ENCODE measurements at regions not wholly inside any gene's neighbourhood (a gene's known extent, or its start where the extent isn't known, plus 50 kb on each side); places are given as distances from the start of the nearest gene placed in this dataset.
"Not testable (repeated sequence)": the region's sequence is repeated elsewhere in the genome, so short reads cannot be mapped to it uniquely, and the experiment has no call there.

DNA sequence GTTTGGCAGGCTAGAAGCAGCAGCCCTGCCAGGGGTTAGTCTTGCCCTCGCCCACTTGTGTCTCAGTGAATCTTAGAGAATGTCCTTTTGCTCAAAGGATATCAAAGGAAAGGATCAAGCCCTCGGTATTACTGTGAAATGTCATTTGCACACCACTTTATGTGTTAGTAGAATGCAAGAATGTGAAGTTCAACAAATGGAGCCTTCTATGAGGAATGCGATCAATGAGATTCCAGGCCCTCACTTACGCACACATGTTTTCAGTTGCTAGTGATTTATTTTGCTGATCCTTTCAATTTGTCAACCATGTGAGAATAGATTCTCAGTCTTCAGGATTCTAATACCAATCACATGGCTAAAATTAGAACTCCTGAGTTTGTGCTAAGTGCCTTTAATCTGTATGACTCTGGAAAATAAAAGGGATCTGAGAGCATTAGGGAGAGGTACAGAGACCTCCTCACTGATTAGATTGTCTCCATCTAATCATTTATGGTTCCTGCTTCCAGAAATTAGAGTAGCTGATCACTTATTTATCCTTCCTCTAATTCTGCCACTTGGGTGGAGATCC is 123.0 kb upstream of the SP4 start:
- intact Hi-C loops (cut with micrococcal nuclease): loop anchor here (5.0 kb wide), 1 partner anchor 47 kb away; no protein-coding TSS in a partner anchor

DNA sequence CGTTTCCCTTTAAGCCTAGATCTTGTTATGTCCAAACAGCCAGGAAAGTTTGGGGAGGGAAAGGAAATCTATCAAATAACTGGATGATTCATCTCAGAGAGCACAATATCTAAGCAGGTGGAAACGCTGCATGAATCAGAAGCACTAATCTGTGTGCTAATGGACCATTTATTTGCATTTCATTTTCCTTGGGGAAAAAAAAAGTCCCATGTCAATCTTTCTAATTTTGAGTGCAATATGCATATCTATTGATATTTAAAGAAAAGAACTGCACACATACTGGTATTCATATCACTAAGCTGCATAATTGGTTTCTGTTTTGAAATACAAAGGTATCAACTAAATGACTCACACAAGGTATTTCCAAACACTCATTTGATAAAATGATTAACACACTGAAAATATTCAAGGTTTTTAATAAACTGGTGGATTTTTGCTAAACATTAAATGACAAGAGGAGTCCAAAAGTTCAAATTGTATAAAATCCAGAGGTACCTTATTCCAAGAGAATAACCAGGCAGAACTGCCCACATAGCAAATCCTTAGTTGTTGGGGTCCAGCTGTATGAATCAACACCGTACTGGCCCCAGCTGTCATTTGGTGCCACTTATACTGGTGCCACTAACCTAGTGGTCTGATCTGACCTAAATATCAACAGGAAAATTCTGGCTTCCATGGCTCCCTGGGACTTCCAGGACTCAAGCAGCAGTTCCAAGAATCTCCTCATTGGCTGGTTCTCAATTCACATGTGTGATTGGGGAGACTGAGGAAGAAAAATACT is 122.2 kb upstream of the SP4 start:
- intact Hi-C loops (cut with micrococcal nuclease): loop anchor here (5.0 kb wide), 1 partner anchor 47 kb away; no protein-coding TSS in a partner anchor

DNA sequence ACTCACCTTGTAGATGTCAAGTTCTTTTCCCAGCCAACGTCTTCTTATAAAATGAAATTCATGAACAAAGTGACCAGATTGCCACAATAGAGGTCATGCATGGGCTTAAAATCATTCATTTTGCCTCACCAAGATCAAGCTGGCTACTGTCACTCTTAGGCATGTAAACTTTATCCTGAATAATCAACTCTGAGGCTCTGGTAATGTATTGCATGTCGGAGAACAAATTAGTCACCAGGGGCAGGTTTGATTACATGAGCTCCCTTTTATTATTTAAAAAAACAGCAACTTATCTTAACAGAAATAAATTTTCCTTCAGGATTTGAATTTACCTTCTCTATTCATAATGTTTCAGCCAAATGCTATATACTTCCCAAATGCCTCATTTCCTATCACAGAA is 112.9 kb upstream of the SP4 start:
- intact Hi-C loops (cut with micrococcal nuclease): no loop called here

DNA sequence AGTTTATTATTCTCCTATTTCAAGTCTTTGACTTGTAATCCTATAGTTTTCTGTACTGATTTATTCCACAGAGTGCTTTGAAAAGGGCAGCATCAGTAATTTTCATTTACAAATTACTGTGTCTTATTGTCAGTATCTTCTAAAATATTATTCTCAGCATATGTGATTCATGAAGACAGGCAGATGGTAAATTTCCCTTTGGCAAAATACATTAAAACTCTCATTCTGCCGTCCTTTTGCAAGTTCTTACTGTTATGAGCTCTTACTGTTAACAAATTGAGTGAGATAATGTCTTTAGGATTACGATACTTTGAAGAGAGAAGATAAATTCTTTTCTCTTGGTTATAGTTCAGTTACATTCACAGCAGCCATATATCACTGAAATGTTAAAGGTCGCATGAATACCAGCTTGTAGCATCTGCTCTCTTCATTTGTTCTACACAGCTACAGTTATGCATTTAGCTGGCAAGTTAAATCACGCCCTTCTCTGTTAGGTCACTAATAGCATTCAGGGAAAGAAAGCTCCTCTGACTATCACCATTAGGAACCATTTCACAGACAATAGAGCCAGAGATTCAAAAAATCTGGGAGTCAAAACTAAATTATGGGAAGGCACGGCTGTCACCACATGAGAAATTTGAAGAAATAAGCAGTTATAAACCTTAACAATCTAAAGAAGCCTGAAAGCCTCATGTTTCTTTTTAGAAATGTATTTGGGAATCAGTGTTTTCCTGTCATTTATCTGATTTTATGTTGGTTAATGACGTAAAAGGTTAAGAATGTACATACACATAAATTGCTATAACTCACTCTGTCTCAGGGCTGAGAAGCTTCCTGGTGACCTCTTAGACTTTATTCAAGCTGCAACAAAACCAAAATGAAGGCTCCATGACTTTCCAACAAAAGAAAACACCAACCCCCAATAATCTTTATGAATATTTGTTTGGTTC is 109.6 kb upstream of the SP4 start:
- intact Hi-C loops (cut with micrococcal nuclease): loop anchor here (2.0 kb wide), 1 partner anchor 21 kb away; no protein-coding TSS in a partner anchor

DNA sequence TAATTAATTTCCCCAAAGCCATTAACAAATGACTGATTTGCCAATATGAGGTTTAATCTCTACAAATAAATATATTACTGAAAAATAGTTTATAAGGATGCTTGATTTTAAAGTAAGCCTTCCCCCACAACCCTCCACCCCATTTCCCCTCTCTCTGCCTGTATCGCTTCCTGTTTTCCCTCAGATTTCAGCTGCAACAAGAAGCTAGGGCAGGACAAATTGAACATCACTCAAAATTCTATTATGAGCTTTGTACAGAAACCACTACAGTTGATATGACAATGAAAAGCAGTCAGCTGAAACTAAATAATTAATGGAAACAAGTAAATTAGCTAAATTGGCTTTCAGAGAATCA is 109.0 kb upstream of the SP4 start:
- intact Hi-C loops (cut with micrococcal nuclease): no loop called here

DNA sequence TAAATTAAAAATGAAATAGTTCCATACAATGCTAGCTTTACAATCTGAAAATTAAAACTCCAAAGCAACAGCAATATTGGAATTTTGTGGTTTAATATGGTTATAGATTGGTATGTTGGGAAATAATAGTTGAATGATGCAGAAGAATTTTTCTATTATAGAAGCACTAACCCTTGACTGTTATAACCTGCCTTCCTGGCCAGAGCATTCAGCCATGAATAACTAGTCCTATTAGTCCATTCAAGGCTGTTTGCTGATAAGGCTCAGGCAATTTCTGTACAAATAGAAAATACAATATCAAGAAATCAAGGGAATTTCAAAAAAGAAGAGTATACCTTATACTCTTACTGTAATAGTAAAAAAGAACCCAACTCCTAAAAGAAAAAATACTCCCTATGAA is 101.6 kb upstream of the SP4 start:
- intact Hi-C loops (cut with micrococcal nuclease): no loop called here

DNA sequence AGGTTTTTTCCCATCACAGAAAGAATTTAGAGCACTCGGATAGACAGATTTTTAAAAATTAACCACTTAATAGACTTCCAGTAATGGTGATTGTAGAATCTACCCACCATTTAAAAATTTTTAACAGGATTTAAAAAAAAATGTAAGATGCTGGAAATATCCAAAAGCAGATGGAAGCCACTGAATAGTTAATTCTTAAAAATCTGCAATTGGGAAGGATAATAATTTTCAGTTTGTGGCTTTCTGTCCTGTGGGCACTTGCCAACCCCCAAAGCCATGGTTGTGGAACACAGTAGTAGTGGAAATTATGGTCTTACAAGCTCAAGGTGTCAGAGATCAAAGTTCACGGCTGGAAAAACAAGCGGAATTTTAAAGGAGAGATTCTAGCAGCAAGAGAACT is 101.0 kb upstream of the SP4 start:
- intact Hi-C loops (cut with micrococcal nuclease): no loop called here

DNA sequence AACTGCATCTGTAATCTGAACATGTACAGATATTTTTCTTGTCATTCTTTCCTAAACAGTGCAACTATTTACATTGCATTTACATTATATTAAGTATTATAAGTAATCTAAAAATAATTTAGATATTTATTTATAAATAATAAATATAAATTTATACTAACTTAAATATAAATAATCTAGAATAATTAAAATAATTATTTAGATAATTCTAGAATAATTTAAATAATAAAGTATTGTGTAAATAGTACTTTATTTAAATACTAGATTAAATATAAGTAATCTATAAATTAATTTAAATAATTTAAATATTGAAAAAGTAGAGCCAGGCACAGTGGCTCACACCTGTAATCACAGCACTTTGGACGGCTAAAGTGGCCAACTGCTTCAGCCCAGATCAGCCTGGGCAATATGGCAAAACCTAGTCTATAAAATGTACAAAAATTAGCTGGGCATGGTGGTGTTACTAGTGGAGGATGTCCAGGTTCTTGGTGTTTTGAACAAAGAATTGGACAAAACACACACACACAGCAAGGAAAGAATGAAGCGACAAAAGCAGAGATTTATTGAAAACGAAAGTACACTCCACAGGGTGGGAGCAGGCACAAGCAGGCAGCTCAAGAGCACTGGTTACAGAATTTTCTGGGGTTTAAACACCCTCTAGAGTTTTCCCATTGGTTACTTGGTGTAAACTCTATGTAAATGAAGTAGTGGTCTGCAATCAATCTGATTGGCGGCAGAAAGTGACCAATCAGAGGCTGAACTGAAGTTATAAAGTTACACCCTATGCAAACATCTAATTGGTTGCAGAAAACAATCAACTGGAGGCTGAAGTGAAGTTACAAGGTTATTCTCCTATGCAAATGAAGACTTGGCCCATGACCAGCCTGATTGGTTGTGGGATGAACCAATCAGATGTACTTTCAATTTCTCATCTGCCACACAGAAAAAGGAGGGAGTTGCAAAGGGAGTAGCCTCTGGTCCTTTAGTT is 100.2 kb upstream of the SP4 start:
- intact Hi-C loops (cut with micrococcal nuclease): no loop called here

DNA sequence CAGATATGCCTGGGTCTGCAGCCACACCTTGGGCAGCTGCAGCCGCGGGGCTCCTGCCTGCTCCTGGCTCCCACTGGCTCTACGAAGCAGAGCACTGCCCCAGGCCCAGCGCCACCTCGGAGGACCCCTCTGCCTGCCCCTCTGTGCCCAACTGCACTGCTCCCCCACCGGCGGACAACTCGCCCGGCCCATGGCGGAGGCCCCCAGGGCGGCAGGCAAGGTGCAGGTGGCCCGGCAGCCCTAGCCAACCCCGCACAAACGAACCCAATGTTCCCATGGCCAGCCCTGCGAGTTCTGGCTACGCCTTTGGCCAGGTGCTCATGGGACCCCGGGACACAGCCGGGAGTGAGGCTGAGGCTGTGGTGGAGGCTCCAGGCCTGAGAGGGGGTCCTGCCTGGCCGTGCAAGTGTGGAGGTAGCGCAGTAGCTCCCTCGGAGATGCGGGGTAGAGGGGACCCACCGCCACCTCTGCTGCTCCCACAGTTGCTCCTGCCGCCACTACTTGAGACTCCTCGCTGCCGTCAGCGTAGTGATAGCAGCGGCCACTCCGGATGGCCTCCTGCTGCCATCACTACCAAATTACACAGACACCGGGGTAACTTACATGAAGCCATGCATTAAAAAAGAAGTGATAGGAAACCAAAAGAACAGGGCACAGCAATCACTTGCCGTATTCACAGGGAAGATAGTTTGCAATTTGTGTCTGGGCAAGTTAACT is 97.3 kb upstream of the SP4 start:
- intact Hi-C loops (cut with micrococcal nuclease): no loop called here

DNA sequence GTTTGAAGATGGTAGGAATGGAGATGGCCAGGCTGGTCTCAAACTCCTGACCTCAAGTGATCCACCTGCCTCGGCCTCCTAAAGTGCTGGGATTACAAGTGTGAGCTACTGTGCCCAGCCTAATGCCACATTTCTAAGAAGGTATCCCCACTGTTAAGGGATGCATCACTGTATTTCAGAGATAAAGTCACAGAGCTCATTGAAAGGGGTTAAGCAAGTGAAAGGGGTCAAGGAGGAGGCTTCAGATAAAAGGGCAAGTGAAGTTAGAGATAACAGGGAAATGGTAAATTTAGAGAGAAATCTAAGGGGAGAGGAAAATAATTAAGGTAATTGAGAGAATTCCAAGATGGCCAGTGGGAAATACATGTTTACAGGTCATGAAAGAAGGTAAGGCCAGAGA is 93.0 kb upstream of the SP4 start:
- intact Hi-C loops (cut with micrococcal nuclease): no loop called here

DNA sequence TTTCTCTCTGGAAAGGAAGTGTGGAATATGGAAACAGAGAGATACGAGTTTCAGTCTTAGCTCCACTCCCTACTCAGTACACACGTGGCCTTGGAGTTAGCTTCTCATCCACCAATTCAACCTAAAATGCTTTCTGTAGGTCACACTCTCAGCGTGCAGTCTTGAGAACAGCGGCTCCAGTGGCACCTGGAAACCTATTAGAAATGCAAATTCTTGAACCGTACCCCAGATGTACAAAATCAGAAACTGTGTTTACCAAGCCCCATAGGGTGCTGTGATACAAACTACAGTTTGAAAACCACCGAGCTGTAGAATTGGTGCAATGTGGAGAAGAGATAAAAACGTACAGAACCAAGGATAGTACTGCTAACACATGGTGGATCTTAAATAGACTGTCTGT is 91.1 kb upstream of the SP4 start:
- intact Hi-C loops (cut with micrococcal nuclease): no loop called here

DNA sequence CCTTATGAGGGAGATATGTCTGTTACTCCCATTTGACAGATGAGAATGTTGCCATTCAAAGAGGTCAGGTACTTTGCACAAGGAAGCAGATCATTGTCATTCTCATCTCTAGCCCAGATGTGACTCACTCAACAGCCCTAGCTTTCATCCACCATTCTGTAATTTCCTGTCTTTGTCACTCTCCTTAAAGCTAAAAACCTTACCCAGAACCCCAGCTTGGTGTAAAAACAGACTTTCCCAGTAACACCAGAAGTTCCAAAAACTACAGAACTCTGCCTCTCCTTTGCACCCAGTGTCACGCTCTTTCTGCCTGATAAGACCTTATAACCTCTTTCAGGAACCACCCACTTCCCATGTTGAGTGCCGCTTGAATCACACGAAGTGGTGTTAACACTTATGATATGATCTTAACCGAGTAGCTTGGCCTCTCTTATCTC is 89.1 kb upstream of the SP4 start:
- intact Hi-C loops (cut with micrococcal nuclease): loop anchor here (1.0 to 2.0 kb wide), 6 partner anchors 14 to 90 kb away; partner anchors contain the start of gene SP4

DNA sequence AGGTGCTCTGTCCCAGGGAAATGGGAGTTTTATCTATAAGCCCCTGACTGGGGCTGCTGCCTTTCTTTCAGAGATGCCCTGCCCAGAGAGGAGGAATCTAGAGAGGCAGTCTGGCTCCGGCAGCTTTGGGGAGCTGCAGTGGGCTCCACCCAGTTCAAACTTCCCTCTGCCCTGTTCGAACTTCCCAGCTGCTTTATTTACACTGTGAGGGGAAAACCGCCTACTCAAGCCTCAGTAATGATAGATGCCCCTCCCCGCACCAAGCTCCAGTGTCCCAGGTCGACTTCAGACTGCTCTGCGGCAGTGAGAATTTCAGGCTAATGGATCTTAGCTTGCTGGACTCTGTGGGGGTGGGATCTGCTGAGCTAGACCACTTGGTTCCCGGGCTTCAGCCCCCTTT is 83.0 kb upstream of the SP4 start:
- intact Hi-C loops (cut with micrococcal nuclease): not testable (repeated sequence)

DNA sequence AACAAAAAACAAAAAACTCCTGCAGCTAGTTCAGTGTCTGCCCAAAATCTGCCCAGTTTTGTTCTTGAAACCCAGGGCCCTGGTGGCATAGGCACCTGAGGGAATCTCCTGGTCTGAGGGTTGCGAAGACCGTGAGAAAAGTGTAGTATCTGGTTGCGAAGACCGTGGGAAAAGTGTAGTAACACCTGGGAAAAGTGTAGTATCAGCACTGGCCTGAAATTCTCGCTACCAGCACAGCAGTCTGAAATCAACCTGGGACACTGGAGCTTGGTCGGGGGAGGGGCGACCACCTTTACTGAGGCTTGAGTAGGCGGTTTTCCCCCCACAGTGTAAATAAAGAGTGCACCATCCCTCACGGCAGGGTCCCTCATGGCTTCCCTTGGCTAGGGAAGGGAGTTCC is 82.5 kb upstream of the SP4 start:
- intact Hi-C loops (cut with micrococcal nuclease): no loop called here

DNA sequence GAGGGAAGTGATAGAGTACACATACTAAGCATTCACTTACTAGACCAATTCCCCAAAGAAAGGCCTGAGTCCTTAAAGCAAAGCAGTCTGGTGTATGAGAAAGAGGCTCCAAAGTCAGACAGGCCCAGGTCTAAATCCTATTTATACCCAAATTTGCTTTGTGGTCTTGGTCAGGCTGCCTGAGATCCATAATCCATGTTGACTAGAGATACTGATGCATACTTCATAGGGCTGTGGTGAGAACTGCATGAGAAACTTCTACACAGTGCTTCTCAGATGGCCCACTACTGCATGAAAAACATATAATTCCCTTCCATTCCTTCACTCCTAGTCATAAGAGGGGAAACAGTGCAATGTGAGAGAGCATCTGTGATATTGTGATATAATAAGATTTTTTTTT is 81.6 kb upstream of the SP4 start:
- intact Hi-C loops (cut with micrococcal nuclease): no loop called here

DNA sequence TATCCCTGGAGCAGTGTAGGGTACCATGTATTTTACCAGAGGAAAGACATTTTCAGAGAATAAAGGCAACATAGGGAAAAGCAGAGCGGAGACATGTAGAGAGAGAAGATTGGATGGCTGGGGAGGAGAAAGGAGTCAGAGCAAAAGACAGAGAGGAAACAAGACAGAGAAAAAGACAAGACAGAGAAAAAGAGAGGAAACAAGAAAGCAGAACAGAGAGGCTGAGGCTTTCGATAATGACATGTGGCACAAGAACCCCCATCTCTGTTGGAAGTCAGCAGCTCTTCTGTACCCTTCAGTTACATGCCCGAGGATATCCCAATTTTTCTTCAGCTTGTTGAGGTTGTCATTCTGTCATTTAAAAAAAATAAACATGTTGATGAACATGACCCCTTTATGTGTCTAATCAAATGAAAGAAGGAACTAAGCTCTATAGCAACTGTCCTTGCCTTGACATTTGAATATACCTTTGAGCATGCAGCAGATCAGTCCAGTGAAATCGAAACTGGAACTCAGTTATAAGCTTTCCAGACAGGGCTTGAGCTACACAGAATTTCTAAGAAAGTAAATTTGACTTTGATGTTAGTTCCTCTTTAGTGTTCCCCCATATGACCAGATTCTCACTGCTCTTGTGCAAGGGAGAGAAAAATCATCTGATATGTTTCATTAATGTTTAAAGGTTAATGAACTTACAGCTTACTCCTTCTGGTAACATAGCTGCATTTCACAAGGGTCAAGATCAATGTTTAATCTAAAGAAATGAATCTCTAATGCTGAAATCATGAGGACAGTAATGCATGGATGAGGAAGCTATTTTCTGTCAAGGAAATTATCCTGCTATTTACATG is 75.1 kb upstream of the SP4 start:
- intact Hi-C loops (cut with micrococcal nuclease): loop anchor here (1.0 to 10.0 kb wide), 8 partner anchors 13 to 1662 kb away; partner anchors contain the start of genes HYCC1, POLR1F and TOMM7

DNA sequence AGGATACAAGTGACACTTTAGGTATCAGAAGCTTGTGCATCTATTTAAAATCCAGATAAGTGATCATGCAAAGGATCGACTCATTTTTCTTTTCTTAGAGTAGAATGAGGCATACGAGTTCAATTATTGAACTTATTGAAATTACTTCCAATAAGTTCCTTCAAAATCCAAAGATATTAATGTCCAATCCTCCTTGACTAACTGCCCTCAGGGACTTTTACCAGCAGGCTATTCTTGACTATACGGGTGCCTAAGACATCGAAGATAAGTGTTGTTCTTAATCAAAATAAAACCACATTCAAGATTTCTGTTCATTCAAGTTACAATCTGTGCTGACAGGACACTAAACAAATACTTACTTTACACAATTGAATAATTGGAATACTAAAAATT is 74.5 kb upstream of the SP4 start:
- intact Hi-C loops (cut with micrococcal nuclease): loop anchor here (1.0 to 10.0 kb wide), 7 partner anchors 46 to 1661 kb away; partner anchors contain the start of genes HYCC1, POLR1F and TOMM7

DNA sequence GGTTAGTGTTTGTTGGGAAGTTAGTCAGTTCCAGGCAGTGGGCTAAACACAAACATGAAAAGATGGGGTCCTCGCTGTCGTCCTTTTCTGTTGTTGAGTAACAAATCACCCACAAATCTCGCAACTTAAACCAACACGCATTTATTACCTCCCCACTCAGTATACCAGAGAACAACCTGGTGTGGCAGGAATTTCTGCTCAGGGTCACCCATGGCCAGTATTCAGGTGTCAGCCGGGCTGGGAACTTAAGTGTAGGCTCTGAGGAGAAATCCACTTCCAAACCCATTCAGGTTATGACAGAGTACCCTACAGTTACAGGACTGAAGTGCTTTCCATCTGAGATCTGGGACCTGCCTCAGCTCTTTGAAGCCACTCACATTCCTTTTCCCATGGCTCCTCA is 73.6 kb upstream of the SP4 start:
- intact Hi-C loops (cut with micrococcal nuclease): loop anchor here (2.0 to 10.0 kb wide), 6 partner anchors 47 to 1661 kb away; partner anchors contain the start of genes HYCC1 and POLR1F

DNA sequence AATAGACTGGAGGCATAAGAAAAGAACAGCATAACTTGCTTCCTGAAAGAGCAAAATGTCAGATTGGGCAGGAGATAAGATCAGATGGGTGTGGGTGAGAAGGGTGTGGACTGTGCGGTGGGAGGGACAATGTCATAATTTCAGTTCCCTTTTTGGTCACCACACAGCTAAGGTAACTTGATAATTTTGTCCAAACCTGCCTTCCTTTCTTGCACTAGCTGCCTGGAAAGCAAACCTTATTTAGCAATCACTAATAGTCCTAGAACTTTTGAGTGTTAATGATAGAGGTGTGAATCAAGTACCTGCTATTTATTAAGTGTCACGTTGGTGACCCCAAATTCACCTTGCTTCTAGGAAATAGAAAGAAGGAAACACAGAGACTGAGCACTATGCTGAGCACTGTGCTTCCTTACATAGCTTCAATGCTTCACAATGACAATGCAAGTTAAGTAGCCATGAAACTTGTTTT is 72.4 kb upstream of the SP4 start:
- intact Hi-C loops (cut with micrococcal nuclease): loop anchor here (1.0 to 10.0 kb wide), 10 partner anchors 11 to 1659 kb away; partner anchors contain the start of gene HYCC1
